NCI-H146 treated with DMSO at 0.1 percent for 48 hours (cell line): ENCODE measurements at regions not wholly inside any gene's neighbourhood (a gene's known extent, or its start where the extent isn't known, plus 50 kb on each side); places are given as distances from the start of the nearest gene placed in this dataset.
"Not testable (repeated sequence)": the region's sequence is repeated elsewhere in the genome, so short reads cannot be mapped to it uniquely, and the experiment has no call there.

ENCODE experiments used
- DNase-seq: peaks from one replicate; lab custom pipeline; 2025; ENCODE audit not compliant: unreplicated experiment; lab: John Stamatoyannopoulos, UW

- no peak for DNase-seq
Measured at GRCh38 chr5:72654231-72654630, 147.0 kb upstream of the ZNF366 start.

DNA sequence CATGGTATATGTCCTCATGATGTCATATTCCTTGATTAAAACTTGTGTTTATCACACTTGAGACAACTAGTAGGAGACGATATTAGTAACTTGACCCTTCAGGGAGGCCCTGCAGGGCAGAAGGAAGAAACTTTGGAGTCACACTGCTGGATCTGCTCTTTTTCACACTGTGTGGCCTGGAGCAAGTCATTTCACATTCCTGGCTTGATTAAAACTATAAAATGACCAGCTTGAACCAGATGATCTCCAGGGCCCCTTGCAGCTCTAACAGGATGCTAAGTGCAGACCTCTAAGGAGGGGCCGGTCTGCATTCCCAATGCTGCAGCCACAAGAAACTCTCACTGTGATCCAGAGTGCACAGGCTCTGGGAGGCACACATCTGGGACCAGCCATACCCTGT lies 146.4 kb upstream of the ZNF366 start:
- no peak for DNase-seq

DNA sequence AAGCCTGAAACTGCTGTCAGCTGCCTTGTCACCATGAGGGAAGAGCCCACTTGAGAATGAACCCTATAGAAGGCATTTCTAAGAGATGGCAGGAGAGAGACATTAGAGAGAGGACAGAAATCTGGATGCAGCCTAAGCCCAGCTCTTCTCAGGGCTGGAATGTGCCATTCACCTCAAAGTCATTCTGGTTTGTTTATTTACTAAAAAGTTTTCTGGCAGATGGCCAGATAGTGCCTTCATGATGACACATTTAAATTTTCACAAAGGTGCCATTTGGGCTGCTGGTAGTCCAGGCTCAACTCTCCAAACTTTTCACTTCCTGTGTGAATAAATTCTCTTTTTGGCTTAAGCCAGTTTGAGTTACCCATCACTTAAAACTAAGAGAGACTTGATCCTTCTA lies 144.6 kb upstream of the ZNF366 start:
- DNase-seq: no peak

- no peak for DNase-seq
Measured at GRCh38 chr5:72651109-72651508, 143.9 kb upstream of the ZNF366 start.

DNA sequence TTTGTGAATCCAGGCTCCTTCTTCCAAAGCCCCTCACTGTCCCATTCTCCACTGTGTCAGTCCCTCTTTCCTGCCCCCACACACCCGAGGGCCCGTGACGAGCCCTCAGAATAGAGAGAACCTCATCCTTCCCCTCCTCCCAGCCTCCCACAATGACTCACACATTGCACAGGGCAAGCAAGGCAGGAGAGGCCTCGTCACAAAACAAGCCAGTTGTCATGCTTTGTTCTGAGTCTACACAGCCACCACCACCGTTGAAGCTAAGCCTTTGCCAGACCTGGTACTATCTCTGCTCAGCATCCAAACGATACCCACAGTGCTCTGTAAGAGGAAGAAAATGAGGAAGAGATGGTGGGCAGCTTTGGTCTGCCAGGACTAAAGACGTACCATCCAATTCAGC lies 142.2 kb upstream of the ZNF366 start:
- no peak for DNase-seq

- no peak for DNase-seq
Measured at GRCh38 chr5:72648480-72648879, 141.3 kb upstream of the ZNF366 start.

- peak; percentile 46 for DNase-seq
Measured at GRCh38 chr5:72647806-72648205, 140.6 kb upstream of the ZNF366 start.

DNA sequence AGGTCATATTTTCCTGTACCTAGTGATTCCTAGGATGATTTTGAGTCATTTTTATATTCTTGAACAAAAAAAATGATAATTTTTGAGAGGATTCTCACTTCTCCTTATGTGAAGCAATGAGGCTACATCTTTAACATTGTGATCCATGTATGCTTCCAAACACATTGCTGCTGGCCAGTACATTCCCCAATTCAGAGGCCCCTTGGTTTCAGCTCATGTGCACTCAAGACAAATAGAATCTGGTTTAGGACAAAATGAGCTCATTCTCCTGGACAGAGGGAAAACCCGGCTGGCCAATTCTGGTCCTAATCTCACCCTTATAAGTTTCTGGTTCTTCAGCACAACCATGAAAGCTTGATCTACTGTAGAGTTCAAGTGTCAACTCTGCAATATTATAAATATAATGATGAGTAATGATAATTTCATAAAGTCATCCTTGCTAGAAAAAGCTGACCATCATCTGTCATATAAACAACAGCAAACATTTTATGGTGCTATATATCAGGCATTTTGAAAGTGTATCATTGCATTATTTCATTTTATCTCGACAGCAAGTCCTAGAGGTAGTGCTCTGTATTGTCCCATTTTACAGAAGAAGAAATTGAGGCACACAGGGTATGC lies 139.1 kb upstream of the ZNF366 start:
- DNase-seq: no peak

- DNase-seq: no peak
Measured at GRCh38 chr5:72645064-72645846, 138.0 kb upstream of the ZNF366 start.

DNA sequence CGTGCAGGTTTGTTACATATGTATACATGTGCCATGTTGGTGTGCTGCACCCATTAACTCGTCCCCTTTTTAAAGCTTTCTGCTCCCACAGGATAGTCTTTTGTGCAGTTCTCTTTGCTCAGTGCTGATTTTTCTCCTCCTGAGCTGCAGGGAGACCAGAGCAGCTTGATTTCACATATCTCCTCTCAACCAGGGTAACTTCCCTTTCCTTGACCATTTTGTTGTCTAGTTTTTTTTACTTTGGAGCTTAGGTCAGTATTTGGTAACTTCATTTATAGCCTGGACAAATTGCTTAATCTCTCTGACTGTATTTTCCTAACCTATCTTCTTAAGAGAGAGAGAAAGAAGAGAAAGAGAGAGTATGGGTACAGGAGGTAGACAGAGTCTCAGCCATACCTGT lies 137.1 kb upstream of the ZNF366 start:
- DNase-seq: no peak

DNA sequence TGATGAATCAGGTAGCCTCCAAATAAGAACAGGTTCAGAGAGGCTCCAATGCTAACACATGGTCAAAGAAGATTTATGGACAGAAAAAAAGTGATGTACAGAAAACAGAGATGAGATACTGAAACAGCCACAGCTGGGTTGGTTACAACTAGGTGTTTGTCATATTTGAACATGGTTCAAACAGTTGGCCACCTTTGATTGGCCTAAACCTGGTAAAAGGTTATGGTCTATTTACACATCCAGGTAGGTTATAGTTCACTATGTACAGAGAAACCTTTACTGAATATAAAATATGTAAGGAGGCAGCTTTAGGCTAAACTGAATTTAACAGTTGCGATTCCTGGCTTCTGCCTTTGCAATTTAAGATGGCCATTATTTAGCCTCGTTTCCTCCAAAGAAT lies 134.0 kb upstream of the ZNF366 start:
- DNase-seq: no peak

DNA sequence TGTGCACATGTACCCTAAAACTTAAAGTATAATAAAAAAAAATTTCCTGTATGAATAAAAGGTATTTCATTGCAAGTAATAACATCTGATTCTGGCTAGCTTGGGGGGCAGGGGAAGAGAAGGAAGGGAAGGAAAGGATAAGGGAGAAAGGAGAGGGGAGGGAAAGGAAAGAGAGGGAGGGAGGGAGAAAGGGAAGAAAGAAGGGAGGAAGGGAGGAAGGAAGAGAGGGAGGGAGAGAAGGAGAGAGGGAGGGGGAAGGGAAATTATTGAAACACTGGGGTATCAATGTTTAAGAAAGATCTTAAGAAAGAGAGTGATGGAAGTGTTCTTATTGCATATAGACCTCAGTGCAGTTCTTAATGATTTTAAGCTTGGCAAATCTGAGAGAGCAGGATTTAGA lies 129.8 kb upstream of the ZNF366 start:
- no peak for DNase-seq

DNA sequence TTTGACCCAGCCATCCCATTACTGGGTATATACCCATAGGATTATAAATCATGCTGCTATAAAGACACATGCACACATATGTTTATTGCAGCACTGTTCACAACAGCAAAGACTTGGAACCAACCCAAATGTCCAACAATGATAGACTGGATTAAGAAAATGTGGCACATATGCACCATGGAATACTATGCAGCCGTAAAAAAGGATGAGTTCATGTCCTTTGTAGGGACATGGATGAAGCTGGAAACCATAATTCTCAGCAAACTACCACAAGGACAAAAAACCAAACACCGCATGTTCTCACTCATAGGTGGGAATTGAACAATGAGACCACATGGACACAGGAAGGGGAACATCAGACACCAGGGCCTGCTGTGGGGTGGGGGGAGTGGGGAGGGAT lies 129.4 kb upstream of the ZNF366 start:
- not testable (repeated sequence) for DNase-seq

- DNase-seq: no peak
Measured at GRCh38 chr5:72634444-72634843, 127.2 kb upstream of the ZNF366 start.

- no peak for DNase-seq
Measured at GRCh38 chr5:72633649-72634048, 126.4 kb upstream of the ZNF366 start.

GRCh38 chr5:72633041-72633445 lies 125.8 kb upstream of the ZNF366 start:
- DNase-seq: no peak

- DNase-seq: no peak
Measured at GRCh38 chr5:72630721-72631120, 123.5 kb upstream of the ZNF366 start.

DNA sequence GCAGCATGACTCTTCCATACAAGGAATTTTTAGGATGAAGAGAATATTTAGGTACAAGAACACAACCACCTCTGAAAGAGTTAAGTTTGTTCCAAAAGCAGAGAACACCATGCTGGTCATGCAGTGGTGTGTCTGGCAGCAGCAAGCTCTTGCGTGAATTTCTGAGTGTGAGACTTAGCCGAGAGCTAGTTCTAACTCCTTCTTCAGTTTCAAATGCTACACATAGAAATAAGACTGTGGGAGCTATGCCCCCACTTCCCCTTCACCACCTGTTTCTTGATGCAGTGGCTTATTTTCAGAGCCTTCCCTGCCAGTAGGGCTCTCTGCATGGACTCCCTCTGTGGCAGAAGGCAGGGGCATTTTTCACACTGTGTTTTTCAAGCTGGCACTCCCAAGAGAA lies 122.9 kb upstream of the ZNF366 start:
- DNase-seq: no peak

- no peak for DNase-seq
Measured at GRCh38 chr5:72628771-72629371, 121.7 kb upstream of the ZNF366 start.

DNA sequence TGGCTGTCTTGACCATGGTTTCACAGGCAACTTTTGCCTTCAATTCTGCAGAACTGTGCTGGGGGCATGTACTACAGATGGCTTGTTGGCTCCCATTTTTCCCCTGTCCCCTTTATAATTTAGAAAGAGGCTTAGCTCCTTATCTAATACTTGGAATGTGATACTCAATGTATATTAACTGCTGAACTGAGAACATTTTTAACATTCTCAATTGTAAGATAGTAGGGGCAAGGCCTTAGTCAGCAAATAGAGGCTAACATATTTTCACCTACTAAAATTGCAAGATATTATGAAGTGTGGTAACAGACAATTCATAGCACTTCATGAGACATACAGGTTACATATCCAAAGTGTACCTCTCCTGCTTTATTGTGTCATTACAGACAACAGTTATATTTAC lies 118.1 kb upstream of the ZNF366 start:
- no peak for DNase-seq

DNA sequence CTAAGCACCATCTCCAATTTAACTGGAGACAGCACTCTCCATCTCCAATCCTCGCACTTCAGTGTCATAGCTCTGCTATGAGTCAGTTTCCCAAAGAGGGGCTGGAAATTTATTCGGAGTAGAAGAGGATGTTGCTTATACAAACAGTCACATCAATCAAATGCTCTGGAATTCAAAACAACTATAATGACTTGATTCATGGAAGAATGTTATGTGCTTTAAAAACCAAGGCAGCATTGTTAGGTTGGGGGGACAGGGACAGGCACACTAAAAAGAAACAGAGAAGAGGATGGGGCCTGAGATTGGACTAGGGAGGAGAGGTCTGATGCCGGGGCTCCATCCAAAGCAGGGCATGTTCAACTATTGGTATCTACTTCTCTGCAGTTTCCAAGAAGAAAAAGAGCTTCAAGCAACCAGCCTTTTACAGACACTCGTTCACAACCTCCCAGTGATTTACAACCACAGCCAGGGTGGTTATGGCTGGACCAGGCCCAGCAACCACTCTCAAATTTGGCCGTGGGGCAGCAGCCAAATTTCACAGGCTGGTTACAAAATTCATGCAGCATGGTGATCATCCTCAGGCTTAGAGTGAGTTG lies 117.5 kb upstream of the ZNF366 start:
- DNase-seq: no peak

- DNase-seq: no peak
Measured at GRCh38 chr5:72623936-72624335, 116.7 kb upstream of the ZNF366 start.
